ENCODE measurements at regions not wholly inside any gene's neighbourhood (a gene's known extent, or its start where the extent isn't known, plus 50 kb on each side); places are given as distances from the start of the nearest gene placed in this dataset.

GRCh38 chr21:40923407-40923806 lies 76.4 kb upstream of the DSCAM start:
- Histone ChIP-seq H3K36me3 (replicated peaks) (no peaks in the 10 kb centered on the region), H3K27me3 (replicated peaks) (no peaks in the 10 kb centered on the region), H3K27ac (no peak overlapping the region), H3K4me3 (ENCODE audit: low read depth, low read length) (no peak overlapping the region)
- in situ Hi-C loops (cut with HindIII; ENCODE audit: low pct_ligation_motif_present, low sequenced_read_pairs), result no loop called here
- no peak for TF ChIP-seq CTCF (IDR thresholded peaks at IDR 0.05; ENCODE audit: low read depth, low read length, missing control alignments)
- DNase-seq, result no peak

- TF ChIP-seq CTCF (IDR thresholded peaks at IDR 0.05; ENCODE audit: low read depth, low read length, missing control alignments), result no peak
- in situ Hi-C loops (cut with HindIII; ENCODE audit: low pct_ligation_motif_present, low sequenced_read_pairs), result no loop called here
Observed at GRCh38 chr21:40923901-40924300, 76.9 kb upstream of the DSCAM start.

GRCh38 chr21:40924641-40925040 lies 77.7 kb upstream of the DSCAM start:
- Histone ChIP-seq H3K27me3 (replicated peaks) (no peaks in the 10 kb centered on the region), H3K27ac (no peak overlapping the region), H3K4me3 (ENCODE audit: low read depth, low read length) (no peak overlapping the region), H3K36me3 (replicated peaks) (no peaks in the 10 kb centered on the region)
- TF ChIP-seq CTCF (IDR thresholded peaks at IDR 0.05; ENCODE audit: low read depth, low read length, missing control alignments), result no peak
- DNase-seq, result no peak
- in situ Hi-C loops (cut with HindIII; ENCODE audit: low pct_ligation_motif_present, low sequenced_read_pairs), result no loop called here

More at GRCh38 chr21:40923901-40924300, 76.9 kb upstream of the DSCAM start:
- Histone ChIP-seq H3K27ac (no peak overlapping the region), H3K4me3 (ENCODE audit: low read depth, low read length) (no peak overlapping the region), H3K27me3 (replicated peaks) (no peaks in the 10 kb centered on the region), H3K36me3 (replicated peaks) (no peaks in the 10 kb centered on the region)
- DNase-seq, result no peak

- in situ Hi-C loops (cut with HindIII; ENCODE audit: low pct_ligation_motif_present, low sequenced_read_pairs), result no loop called here
- no peak for DNase-seq
- H3K36me3 ChIP-seq (replicated peaks), result no peaks in the 10 kb centered on the region
- no peak for TF ChIP-seq CTCF (IDR thresholded peaks at IDR 0.05; ENCODE audit: low read depth, low read length, missing control alignments)
- H3K4me3 ChIP-seq (ENCODE audit: low read depth, low read length), result no peak overlapping the region
- no peak overlapping the region for H3K27ac ChIP-seq
- no peaks in the 10 kb centered on the region for H3K27me3 ChIP-seq (replicated peaks)
Observed at GRCh38 chr21:40926238-40926637, 79.3 kb upstream of the DSCAM start.

GRCh38 chr21:40929833-40930232 lies 82.9 kb upstream of the DSCAM start:
- no peak for TF ChIP-seq CTCF (IDR thresholded peaks at IDR 0.05; ENCODE audit: low read depth, low read length, missing control alignments)
- no peak for DNase-seq
- Histone ChIP-seq H3K27me3 (replicated peaks) (no peaks in the 10 kb centered on the region), H3K27ac (no peak overlapping the region), H3K4me3 (ENCODE audit: low read depth, low read length) (no peak overlapping the region), H3K36me3 (replicated peaks) (no peaks in the 10 kb centered on the region)
- in situ Hi-C loops (cut with HindIII; ENCODE audit: low pct_ligation_motif_present, low sequenced_read_pairs), result no loop called here

- Histone ChIP-seq H3K27me3 (replicated peaks) (no peaks in the 10 kb centered on the region), H3K36me3 (replicated peaks) (no peaks in the 10 kb centered on the region), H3K27ac (no peak overlapping the region), H3K4me3 (ENCODE audit: low read depth, low read length) (no peak overlapping the region)
- no peak for DNase-seq
- TF ChIP-seq CTCF (IDR thresholded peaks at IDR 0.05; ENCODE audit: low read depth, low read length, missing control alignments), result no peak
- in situ Hi-C loops (cut with HindIII; ENCODE audit: low pct_ligation_motif_present, low sequenced_read_pairs), result no loop called here
Observed at GRCh38 chr21:40931197-40931596, 84.2 kb upstream of the DSCAM start.
